HG03025 (cell line): ENCODE measurements at regions not wholly inside any gene's neighbourhood (a gene's known extent, or its start where the extent isn't known, plus 50 kb on each side); places are given as distances from the start of the nearest gene placed in this dataset.
"Not testable (repeated sequence)": the region's sequence is repeated elsewhere in the genome, so short reads cannot be mapped to it uniquely, and the experiment has no call there.

Experiments used
- ATAC-seq: cut with Tn5 transposase; IDR thresholded peaks from one replicate; pipeline ENCODE4 v1.9.1; 2021; ENCODE audit warnings: mild to moderate bottlenecking, moderate library complexity; ENCODE audit not compliant: unreplicated experiment, low FRiP score

- ATAC-seq = no peak
These were observed 309.9 kb downstream of the ADGRL2 start for GRCh38 chr1:82110366-82111254.

GRCh38 chr1:82108843-82109242 is 308.1 kb downstream of the ADGRL2 start:
- ATAC-seq = no peak

GRCh38 chr1:82106672-82107071 is 305.9 kb downstream of the ADGRL2 start:
- no peak for ATAC-seq

GRCh38 chr1:82099170-82099569 is 298.4 kb downstream of the ADGRL2 start:
- ATAC-seq = no peak

GRCh38 chr1:82094136-82094535 is 293.4 kb downstream of the ADGRL2 start:
- no peak for ATAC-seq

- ATAC-seq = no peak
These were observed 291.0 kb downstream of the ADGRL2 start for GRCh38 chr1:82091729-82092128.

- ATAC-seq = no peak
These were observed 290.5 kb downstream of the ADGRL2 start for GRCh38 chr1:82091265-82091664.

- ATAC-seq = no peak
These were observed 289.4 kb downstream of the ADGRL2 start for GRCh38 chr1:82090104-82090503.

GRCh38 chr1:82086739-82087138 is 286.0 kb downstream of the ADGRL2 start:
- ATAC-seq = no peak

- no peak for ATAC-seq
These were observed 278.9 kb downstream of the ADGRL2 start for GRCh38 chr1:82079607-82080006.

- no peak for ATAC-seq
These were observed 272.9 kb downstream of the ADGRL2 start for GRCh38 chr1:82073659-82074058.

GRCh38 chr1:82073071-82073470 is 272.3 kb downstream of the ADGRL2 start:
- ATAC-seq = no peak

- ATAC-seq = no peak
These were observed 265.2 kb downstream of the ADGRL2 start for GRCh38 chr1:82065916-82066315.

- ATAC-seq = no peak
These were observed 264.0 kb downstream of the ADGRL2 start for GRCh38 chr1:82064691-82065090.

- no peak for ATAC-seq
These were observed 261.5 kb downstream of the ADGRL2 start for GRCh38 chr1:82062206-82062605.

- no peak for ATAC-seq
These were observed 259.2 kb downstream of the ADGRL2 start for GRCh38 chr1:82059959-82060358.

GRCh38 chr1:82057011-82057410 is 256.3 kb downstream of the ADGRL2 start:
- no peak for ATAC-seq

GRCh38 chr1:82055375-82055774 is 254.6 kb downstream of the ADGRL2 start:
- not testable (repeated sequence) for ATAC-seq

- ATAC-seq = no peak
These were observed 251.8 kb downstream of the ADGRL2 start for GRCh38 chr1:82052563-82052962.

- ATAC-seq = no peak
These were observed 247.9 kb downstream of the ADGRL2 start for GRCh38 chr1:82048596-82048995.

- no peak for ATAC-seq
These were observed 244.5 kb downstream of the ADGRL2 start for GRCh38 chr1:82045221-82045620.

GRCh38 chr1:82044536-82044935 is 243.8 kb downstream of the ADGRL2 start:
- ATAC-seq = no peak
